ENCODE measurements at regions not wholly inside any gene's neighbourhood (a gene's known extent, or its start where the extent isn't known, plus 50 kb on each side); places are given as distances from the start of the nearest gene placed in this dataset.

DNA sequence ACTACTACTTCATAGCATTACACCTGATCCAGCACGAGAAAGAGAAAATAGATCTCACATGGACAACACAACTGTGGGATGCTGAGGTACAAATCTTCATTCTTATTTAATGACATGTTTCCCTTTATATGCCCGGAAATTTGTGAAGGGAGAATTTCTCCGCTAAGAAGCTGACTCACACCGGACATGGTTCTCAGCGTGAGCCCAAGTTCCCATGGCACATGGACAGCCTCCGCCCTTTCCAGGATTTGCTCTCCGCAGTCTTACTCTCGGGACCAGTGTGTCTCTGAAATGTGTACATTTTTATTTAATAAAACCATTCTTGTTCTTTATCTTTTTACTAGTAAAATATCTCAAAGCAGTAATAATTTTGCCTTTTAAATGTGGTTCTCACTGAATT lies 1154.8 kb downstream of the TMEM121 start:
- TF ChIP-seq, protein P1, sequence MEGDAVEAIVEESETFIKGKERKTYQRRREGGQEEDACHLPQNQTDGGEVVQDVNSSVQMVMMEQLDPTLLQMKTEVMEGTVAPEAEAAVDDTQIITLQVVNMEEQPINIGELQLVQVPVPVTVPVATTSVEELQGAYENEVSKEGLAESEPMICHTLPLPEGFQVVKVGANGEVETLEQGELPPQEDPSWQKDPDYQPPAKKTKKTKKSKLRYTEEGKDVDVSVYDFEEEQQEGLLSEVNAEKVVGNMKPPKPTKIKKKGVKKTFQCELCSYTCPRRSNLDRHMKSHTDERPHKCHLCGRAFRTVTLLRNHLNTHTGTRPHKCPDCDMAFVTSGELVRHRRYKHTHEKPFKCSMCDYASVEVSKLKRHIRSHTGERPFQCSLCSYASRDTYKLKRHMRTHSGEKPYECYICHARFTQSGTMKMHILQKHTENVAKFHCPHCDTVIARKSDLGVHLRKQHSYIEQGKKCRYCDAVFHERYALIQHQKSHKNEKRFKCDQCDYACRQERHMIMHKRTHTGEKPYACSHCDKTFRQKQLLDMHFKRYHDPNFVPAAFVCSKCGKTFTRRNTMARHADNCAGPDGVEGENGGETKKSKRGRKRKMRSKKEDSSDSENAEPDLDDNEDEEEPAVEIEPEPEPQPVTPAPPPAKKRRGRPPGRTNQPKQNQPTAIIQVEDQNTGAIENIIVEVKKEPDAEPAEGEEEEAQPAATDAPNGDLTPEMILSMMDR (IDR thresholded peaks at IDR 0.05) = no peak
- TF ChIP-seq POLR2A (IDR thresholded peaks at IDR 0.05) (no peak), POLR2AphosphoS5 (IDR thresholded peaks at IDR 0.05; ENCODE audit: insufficient read depth in 1 of 2, low read depth in 1 of 2) (no peak)
